ENCODE measurements at regions not wholly inside any gene's neighbourhood (a gene's known extent, or its start where the extent isn't known, plus 50 kb on each side); places are given as distances from the start of the nearest gene placed in this dataset.

- DNase-seq = no peak
These were observed 88.8 kb upstream of the CALM2 start for GRCh38 chr2:47265158-47265557.

GRCh38 chr2:47264686-47265085 is 88.4 kb upstream of the CALM2 start:
- no peak for DNase-seq

- DNase-seq = no peak
These were observed 87.8 kb upstream of the CALM2 start for GRCh38 chr2:47264143-47264542.

GRCh38 chr2:47262657-47263056 is 86.3 kb upstream of the CALM2 start:
- DNase-seq = no peak

- DNase-seq = no peak
These were observed 84.7 kb upstream of the CALM2 start for GRCh38 chr2:47260971-47261370.

GRCh38 chr2:47259829-47260228 is 83.5 kb upstream of the CALM2 start:
- no peak for DNase-seq

GRCh38 chr2:47257946-47258348 is 81.6 kb upstream of the CALM2 start:
- no peak for DNase-seq

GRCh38 chr2:47256416-47257087 is 80.2 kb upstream of the CALM2 start:
- no peak for DNase-seq

- DNase-seq = no peak
These were observed 79.5 kb upstream of the CALM2 start for GRCh38 chr2:47255794-47256193.

- DNase-seq = no peak
These were observed 78.2 kb upstream of the CALM2 start for GRCh38 chr2:47254464-47254863.

- DNase-seq = no peak
These were observed 77.1 kb upstream of the CALM2 start for GRCh38 chr2:47253447-47253846.

- DNase-seq = no peak
These were observed 75.0 kb upstream of the CALM2 start for GRCh38 chr2:47251404-47251675.

GRCh38 chr2:47250586-47251403 is 74.5 kb upstream of the CALM2 start:
- DNase-seq = no peak

- no peak for DNase-seq
These were observed 73.6 kb upstream of the CALM2 start for GRCh38 chr2:47249931-47250330.

- DNase-seq = peak; percentile 50
These were observed 73.0 kb upstream of the CALM2 start for GRCh38 chr2:47249157-47249900.

GRCh38 chr2:47243596-47244323 is 67.4 kb upstream of the CALM2 start:
- no peak for DNase-seq

- no peak for DNase-seq
These were observed 65.4 kb upstream of the CALM2 start for GRCh38 chr2:47241715-47242114.

- DNase-seq = no peak
These were observed 63.0 kb upstream of the CALM2 start for GRCh38 chr2:47239119-47239969.

- DNase-seq = no peak
These were observed 62.3 kb upstream of the CALM2 start for GRCh38 chr2:47238638-47239037.

- DNase-seq = peak; percentile 82
These were observed 61.3 kb upstream of the CALM2 start for GRCh38 chr2:47237375-47238334.

All from fibroblast of skin of back (primary cell).